Loucy (cell line): ENCODE measurements at regions not wholly inside any gene's neighbourhood (a gene's known extent, or its start where the extent isn't known, plus 50 kb on each side); places are given as distances from the start of the nearest gene placed in this dataset.

Experiments
- H2AFZ ChIP-seq: fragments of 200-600 bp; sonication (generic); 2 replicates; pipeline ENCODE4 v1.6.0; 2016; ENCODE audit warnings: antibody characterized with exemption, mild to moderate bottlenecking, low read length, moderate library complexity
- H3F3A ChIP-seq: fragments of 200-600 bp; 2 replicates; pipeline ENCODE4 v1.6.0; 2016; ENCODE audit warnings: antibody characterized with exemption, low read depth, mild to moderate bottlenecking
- H3K27me3 ChIP-seq: fragments of 200-600 bp; sonication (generic); 2 replicates; pipeline ENCODE4 v1.6.1; 2014; ENCODE audit warnings: low read length, mild to moderate bottlenecking; ENCODE audit not compliant: insufficient read depth, poor library complexity, severe bottlenecking
- H3K36me3 ChIP-seq: fragments of 200-600 bp; sonication (generic); 2 replicates; pipeline ENCODE4 v1.6.1; 2016; ENCODE audit warnings: low read length; ENCODE audit not compliant: insufficient read depth
- H3K4me1 ChIP-seq: fragments of 200-600 bp; sonication (generic); 2 replicates; pipeline ENCODE4 v1.5.1; 2014; ENCODE audit warnings: low read length, mild to moderate bottlenecking; ENCODE audit not compliant: insufficient read depth, poor library complexity, severe bottlenecking
- H3K4me2 ChIP-seq: fragments of 200-600 bp; sonication (generic); 2 replicates; pipeline ENCODE4 v1.6.0; 2014; ENCODE audit warnings: antibody characterized with exemption, low read length, low read depth, mild to moderate bottlenecking; ENCODE audit not compliant: poor library complexity, severe bottlenecking
- H3K4me3 ChIP-seq: fragments of 200-600 bp; sonication (generic); 2 replicates; pipeline ENCODE4 v1.5.1; 2014; ENCODE audit warnings: low read length, mild to moderate bottlenecking, mixed read lengths; ENCODE audit not compliant: poor library complexity, severe bottlenecking
- H3K79me2 ChIP-seq: fragments of 200-600 bp; sonication (generic); 2 replicates; pipeline ENCODE4 v1.6.1; 2014; ENCODE audit warnings: low read length; ENCODE audit not compliant: insufficient read depth
- H3K9ac ChIP-seq: fragments of 200-600 bp; sonication (generic); 2 replicates; pipeline ENCODE4 v1.6.0; 2014; ENCODE audit warnings: mild to moderate bottlenecking, low read depth, low read length, moderate library complexity; ENCODE audit not compliant: poor library complexity, severe bottlenecking
- H3K9me2 ChIP-seq: fragments of 200-600 bp; sonication (generic); replicated peaks from 2 replicates; pipeline ENCODE4 v1.6.1; 2016; ENCODE audit warnings: low read depth, low read length, mixed read lengths
- H3K9me3 ChIP-seq: fragments of 200-600 bp; sonication (generic); 2 replicates; pipeline ENCODE4 v1.6.1; 2014; ENCODE audit warnings: mild to moderate bottlenecking, antibody characterized with exemption, low read length, low read depth; ENCODE audit not compliant: insufficient read depth
- H4K20me1 ChIP-seq: fragments of 200-600 bp; sonication (generic); 2 replicates; pipeline ENCODE4 v1.6.0; 2014; ENCODE audit warnings: antibody characterized with exemption, low read length, mild to moderate bottlenecking; ENCODE audit not compliant: insufficient read depth, poor library complexity, severe bottlenecking
- CTCF ChIP-seq: fragments of 200-600 bp; sonication (generic); conservative IDR thresholded peaks from 2 replicates; pipeline ENCODE4 v1.5.1; 2014; ENCODE audit warnings: mild to moderate bottlenecking, antibody characterized with exemption, low read length
- EZH2phosphoT487 ChIP-seq: fragments of 200-600 bp; IDR thresholded peaks from 2 replicates; pipeline ENCODE4 v1.6.1; 2018; ENCODE audit warnings: antibody characterized with exemption, mild to moderate bottlenecking, moderate library complexity, borderline replicate concordance

DNA sequence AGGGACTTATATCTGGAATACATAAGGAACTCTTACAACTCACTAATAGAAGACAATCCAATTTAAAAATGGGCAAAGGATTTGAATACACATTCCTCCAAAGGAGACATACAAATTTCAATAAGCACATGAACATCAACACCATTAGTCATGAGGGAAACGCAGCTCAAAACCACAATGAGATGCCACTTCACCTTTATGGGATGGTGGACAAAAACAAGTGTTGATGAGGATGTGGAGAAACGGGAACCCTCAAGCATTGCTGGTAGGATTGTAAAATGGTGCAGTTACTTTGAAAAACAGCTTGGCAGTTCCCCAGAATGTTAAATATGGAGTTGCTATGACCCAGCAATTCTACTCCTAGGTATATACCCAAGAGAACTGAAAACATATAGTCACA, 72.7 kb upstream of the IER5L start:
- Histone ChIP-seq H3K4me2 (no peak overlapping the region), H3K79me2 (no peaks in the 10 kb centered on the region), H4K20me1 (no peaks in the 10 kb centered on the region), H3K9ac (no peak overlapping the region), H2AFZ (no peak overlapping the region), H3K9me3 (no peaks in the 10 kb centered on the region), H3K9me2 (no peaks in the 10 kb centered on the region), H3F3A (no peaks in the 10 kb centered on the region), H3K36me3 (no peaks in the 10 kb centered on the region), H3K27me3 (no peaks in the 10 kb centered on the region), H3K4me1 (no peaks in the 10 kb centered on the region), H3K4me3 (no peak overlapping the region)
- TF ChIP-seq EZH2phosphoT487: no peak
- no peak for TF ChIP-seq CTCF

GRCh38 chr9:129247285-129248153, 69.5 kb upstream of the IER5L start:
- H3K9me2 ChIP-seq: no peaks in the 10 kb centered on the region
- H3K4me3 ChIP-seq: no peak overlapping the region
- no peaks in the 10 kb centered on the region for H3K79me2 ChIP-seq
- no peaks in the 10 kb centered on the region for H3F3A ChIP-seq
- no peaks in the 10 kb centered on the region for H4K20me1 ChIP-seq
- H3K9ac ChIP-seq: no peak overlapping the region
- no peaks in the 10 kb centered on the region for H3K36me3 ChIP-seq
- no peaks in the 10 kb centered on the region for H3K4me1 ChIP-seq
- H3K9me3 ChIP-seq: no peaks in the 10 kb centered on the region
- no peak overlapping the region for H2AFZ ChIP-seq
- H3K27me3 ChIP-seq: no peaks in the 10 kb centered on the region
- TF ChIP-seq EZH2phosphoT487 (no peak), CTCF (no peak)
- no peak overlapping the region for H3K4me2 ChIP-seq

DNA sequence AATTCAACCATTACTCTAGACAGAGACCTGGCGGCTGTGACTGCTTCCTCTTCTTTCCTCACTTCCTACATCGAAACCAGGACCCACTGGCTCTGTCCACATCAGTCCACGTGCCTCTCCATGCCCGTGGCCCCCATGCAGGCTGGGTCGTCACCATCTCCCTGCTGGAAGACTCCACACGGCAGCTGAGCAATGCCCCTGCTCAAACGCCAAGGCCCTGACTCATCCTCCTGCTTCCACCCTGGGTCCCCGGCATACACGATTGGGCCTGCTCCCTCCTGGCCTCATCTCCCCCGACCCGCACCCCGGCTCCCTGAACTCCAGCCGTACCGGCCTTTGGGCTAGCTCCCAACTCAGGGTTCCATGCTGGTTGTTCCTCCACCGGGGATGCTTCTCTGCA, 67.2 kb upstream of the IER5L start:
- Histone ChIP-seq H3K4me2 (no peak overlapping the region), H3K27me3 (no peaks in the 10 kb centered on the region), H2AFZ (no peak overlapping the region), H3F3A (no peaks in the 10 kb centered on the region), H3K9ac (no peak overlapping the region), H3K79me2 (no peaks in the 10 kb centered on the region), H3K4me1 (no peaks in the 10 kb centered on the region), H4K20me1 (no peaks in the 10 kb centered on the region), H3K4me3 (no peak overlapping the region), H3K36me3 (no peaks in the 10 kb centered on the region), H3K9me3 (no peaks in the 10 kb centered on the region), H3K9me2 (no peaks in the 10 kb centered on the region)
- TF ChIP-seq CTCF: no peak
- no peak for TF ChIP-seq EZH2phosphoT487
